Daoy (cell line): ENCODE measurements at regions not wholly inside any gene's neighbourhood (a gene's known extent, or its start where the extent isn't known, plus 50 kb on each side); places are given as distances from the start of the nearest gene placed in this dataset.
"Not testable (repeated sequence)": the region's sequence is repeated elsewhere in the genome, so short reads cannot be mapped to it uniquely, and the experiment has no call there.

Source experiments
- DNase-seq: peaks from one replicate; pipeline ENCODE4 v3.0.0-alpha.2; 2015; ENCODE audit warnings: low read depth

DNA sequence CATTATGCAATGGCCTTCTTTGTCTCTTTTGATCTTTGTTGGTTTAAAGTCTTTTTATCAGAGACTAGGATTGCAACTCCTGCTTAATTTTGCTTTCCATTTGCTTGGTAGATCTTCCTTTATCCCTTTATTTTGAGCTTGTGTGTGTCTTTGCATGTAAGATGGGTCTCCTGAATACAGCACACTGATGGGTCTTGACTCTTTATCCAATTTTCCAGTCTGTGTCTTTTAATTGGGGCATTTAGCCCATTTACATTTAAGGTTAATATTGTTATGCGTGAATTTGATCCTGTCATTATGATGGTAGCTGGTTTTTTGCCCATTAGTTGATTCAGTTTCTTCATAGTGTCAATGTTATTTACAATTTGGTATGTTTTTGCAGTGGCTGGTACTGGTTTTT, 56.9 kb upstream of the TBX18 start:
- not testable (repeated sequence) for DNase-seq

GRCh38 chr6:84816741-84817140, 52.3 kb upstream of the TBX18 start:
- DNase-seq: no peak

- no peak for DNase-seq
Measured at GRCh38 chr6:84815896-84816735, 51.7 kb upstream of the TBX18 start.
